ENCODE measurements at regions not wholly inside any gene's neighbourhood (a gene's known extent, or its start where the extent isn't known, plus 50 kb on each side); places are given as distances from the start of the nearest gene placed in this dataset.

DNA sequence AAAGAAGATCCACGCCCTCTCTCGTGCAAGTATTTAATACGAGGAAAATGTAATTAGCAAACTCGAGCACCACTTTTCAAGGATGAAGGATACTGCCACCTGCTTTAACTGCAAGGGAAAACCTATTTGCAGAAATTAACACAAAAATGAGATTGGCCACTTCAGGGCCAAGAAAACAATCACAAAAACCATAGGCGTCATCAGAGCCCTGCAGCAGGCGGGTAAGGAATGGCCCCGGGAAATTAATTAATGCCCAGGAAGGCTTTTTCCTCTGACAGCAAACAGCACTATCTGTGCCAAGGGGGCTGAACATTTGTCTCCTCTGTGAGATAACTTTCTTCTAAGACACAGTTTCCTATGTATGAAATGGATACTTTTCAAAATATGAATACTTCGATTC is 255.7 kb downstream of the CTTN start:
- H2AFZ ChIP-seq (ENCODE audit: low read length) = no peak overlapping the region
- 96% methylated on average over 8 of the region's 8 CpGs for WGBS (ENCODE audit: low lambda C conversion rate)
- H3K4me2 ChIP-seq (ENCODE audit: low read depth, low read length) = no peak overlapping the region
- TSS peak; percentile 29 for BruUV-seq (replicated peaks)
- peaks cover 4 to 6% of the 10 kb centered on the region in 2 experiments; a peak in 4 of 5 replicates for H3K36me3 ChIP-seq (replicated peaks in 1 of 2; ENCODE audit: control insufficient read depth in 1 of 2, insufficient read depth in 2 of 2, low read length in 2 of 2)
- TF ChIP-seq TBX2 (CRISPR knock-in tag; IDR thresholded peaks at IDR 0.05; ENCODE audit: borderline replicate concordance) (no peak), NR1H2 (CRISPR knock-in tag; IDR thresholded peaks at IDR 0.05; ENCODE audit: borderline replicate concordance, low read depth) (no peak), FOXK2 (IDR thresholded peaks at IDR 0.05) (no peak), KAT7 (CRISPR knock-in tag; IDR thresholded peaks at IDR 0.05; ENCODE audit: borderline replicate concordance) (no peak), ZKSCAN5 (CRISPR knock-in tag; IDR thresholded peaks at IDR 0.05) (no peak), ZEB1 (IDR thresholded peaks at IDR 0.05; ENCODE audit: insufficient replicate concordance, low read depth) (no peak), ZNF446 (CRISPR knock-in tag; IDR thresholded peaks at IDR 0.05) (no peak), ZNF720 (CRISPR knock-in tag; IDR thresholded peaks at IDR 0.05) (no peak), ATRX (CRISPR knock-in tag; IDR thresholded peaks at IDR 0.05; ENCODE audit: borderline replicate concordance) (no peak), ZNF615 (CRISPR knock-in tag; IDR thresholded peaks at IDR 0.05; ENCODE audit: borderline replicate concordance) (no peak), ASH2L (IDR thresholded peaks at IDR 0.05; ENCODE audit: insufficient read length, low read depth, low read length) (no peak), KMT2B (CRISPR knock-in tag; IDR thresholded peaks at IDR 0.05) (no peak), HDAC6 (IDR thresholded peaks at IDR 0.05; ENCODE audit: low read depth, low read length) (no peak)
- TF ChIP-seq, protein P1, sequence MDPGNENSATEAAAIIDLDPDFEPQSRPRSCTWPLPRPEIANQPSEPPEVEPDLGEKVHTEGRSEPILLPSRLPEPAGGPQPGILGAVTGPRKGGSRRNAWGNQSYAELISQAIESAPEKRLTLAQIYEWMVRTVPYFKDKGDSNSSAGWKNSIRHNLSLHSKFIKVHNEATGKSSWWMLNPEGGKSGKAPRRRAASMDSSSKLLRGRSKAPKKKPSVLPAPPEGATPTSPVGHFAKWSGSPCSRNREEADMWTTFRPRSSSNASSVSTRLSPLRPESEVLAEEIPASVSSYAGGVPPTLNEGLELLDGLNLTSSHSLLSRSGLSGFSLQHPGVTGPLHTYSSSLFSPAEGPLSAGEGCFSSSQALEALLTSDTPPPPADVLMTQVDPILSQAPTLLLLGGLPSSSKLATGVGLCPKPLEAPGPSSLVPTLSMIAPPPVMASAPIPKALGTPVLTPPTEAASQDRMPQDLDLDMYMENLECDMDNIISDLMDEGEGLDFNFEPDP (CRISPR knock-in tag; conservative IDR thresholded peaks at IDR 0.05) = no peak
- TF ChIP-seq, protein P2, sequence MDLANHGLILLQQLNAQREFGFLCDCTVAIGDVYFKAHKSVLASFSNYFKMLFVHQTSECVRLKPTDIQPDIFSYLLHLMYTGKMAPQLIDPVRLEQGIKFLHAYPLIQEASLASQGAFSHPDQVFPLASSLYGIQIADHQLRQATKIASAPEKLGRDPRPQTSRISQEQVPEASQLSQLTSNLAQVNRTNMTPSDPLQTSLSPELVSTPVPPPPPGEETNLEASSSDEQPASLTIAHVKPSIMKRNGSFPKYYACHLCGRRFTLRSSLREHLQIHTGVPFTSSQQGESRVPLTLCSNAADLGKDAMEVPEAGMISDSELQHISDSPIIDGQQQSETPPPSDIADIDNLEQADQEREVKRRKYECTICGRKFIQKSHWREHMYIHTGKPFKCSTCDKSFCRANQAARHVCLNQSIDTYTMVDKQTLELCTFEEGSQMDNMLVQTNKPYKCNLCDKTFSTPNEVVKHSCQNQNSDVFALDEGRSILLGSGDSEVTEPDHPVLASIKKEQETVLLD (CRISPR knock-in tag; IDR thresholded peaks at IDR 0.05; ENCODE audit: low read depth) = no peak
- TF ChIP-seq, protein P3, sequence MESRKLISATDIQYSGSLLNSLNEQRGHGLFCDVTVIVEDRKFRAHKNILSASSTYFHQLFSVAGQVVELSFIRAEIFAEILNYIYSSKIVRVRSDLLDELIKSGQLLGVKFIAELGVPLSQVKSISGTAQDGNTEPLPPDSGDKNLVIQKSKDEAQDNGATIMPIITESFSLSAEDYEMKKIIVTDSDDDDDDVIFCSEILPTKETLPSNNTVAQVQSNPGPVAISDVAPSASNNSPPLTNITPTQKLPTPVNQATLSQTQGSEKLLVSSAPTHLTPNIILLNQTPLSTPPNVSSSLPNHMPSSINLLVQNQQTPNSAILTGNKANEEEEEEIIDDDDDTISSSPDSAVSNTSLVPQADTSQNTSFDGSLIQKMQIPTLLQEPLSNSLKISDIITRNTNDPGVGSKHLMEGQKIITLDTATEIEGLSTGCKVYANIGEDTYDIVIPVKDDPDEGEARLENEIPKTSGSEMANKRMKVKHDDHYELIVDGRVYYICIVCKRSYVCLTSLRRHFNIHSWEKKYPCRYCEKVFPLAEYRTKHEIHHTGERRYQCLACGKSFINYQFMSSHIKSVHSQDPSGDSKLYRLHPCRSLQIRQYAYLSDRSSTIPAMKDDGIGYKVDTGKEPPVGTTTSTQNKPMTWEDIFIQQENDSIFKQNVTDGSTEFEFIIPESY (CRISPR knock-in tag; IDR thresholded peaks at IDR 0.05) = no peak
- no peak overlapping the region for H3K4me3 ChIP-seq (replicated peaks in 1 of 3; ENCODE audit: insufficient read depth in 1 of 3, low read depth in 2 of 3, low read length in 3 of 3)
- POLR2A ChIA-PET = no interaction called here
- H3K79me2 ChIP-seq (ENCODE audit: insufficient read depth, low read length) = peaks cover 2% of the 10 kb centered on the region
- DNase-seq (ENCODE audit: low spot score) (no peak), ATAC-seq (no peak), FAIRE-seq (no peak)
- CTCF ChIA-PET (ENCODE audit: low intra/inter-chr PET ratio, low total read pairs) = no interaction called here
- in situ Hi-C loops (cut with HindIII; ENCODE audit: extremely low pct_ligation_motif_present, low pct_unique_long_range_greater_than_20kb) = no loop called here
- intact Hi-C loops (cut with micrococcal nuclease; ENCODE audit: unreplicated experiment) = no loop called here
- peaks cover 51% of the 10 kb centered on the region for H4K20me1 ChIP-seq (ENCODE audit: insufficient read depth, low read length)
- no peak overlapping the region for H3K27ac ChIP-seq (ENCODE audit: extremely low read length, insufficient read depth, low read length)
- H3K9me3 ChIP-seq (ENCODE audit: low read length) = no peaks in the 10 kb centered on the region
- H3K4me1 ChIP-seq (ENCODE audit: insufficient read depth, low read length) = peaks cover 38% of the 10 kb centered on the region
- no peak overlapping the region for H3K9ac ChIP-seq (ENCODE audit: insufficient read depth, low read depth, low read length)
- no peaks in the 10 kb centered on the region for H3K27me3 ChIP-seq (ENCODE audit: control insufficient read depth in 1 of 2, insufficient read depth in 2 of 2, low read length in 2 of 2)
